GM19035 (cell line): ENCODE measurements at regions not wholly inside any gene's neighbourhood (a gene's known extent, or its start where the extent isn't known, plus 50 kb on each side); places are given as distances from the start of the nearest gene placed in this dataset.

Experiments
- ATAC-seq: cut with Tn5 transposase; IDR thresholded peaks from one replicate; pipeline ENCODE4 v1.9.1; 2021; ENCODE audit not compliant: unreplicated experiment

DNA sequence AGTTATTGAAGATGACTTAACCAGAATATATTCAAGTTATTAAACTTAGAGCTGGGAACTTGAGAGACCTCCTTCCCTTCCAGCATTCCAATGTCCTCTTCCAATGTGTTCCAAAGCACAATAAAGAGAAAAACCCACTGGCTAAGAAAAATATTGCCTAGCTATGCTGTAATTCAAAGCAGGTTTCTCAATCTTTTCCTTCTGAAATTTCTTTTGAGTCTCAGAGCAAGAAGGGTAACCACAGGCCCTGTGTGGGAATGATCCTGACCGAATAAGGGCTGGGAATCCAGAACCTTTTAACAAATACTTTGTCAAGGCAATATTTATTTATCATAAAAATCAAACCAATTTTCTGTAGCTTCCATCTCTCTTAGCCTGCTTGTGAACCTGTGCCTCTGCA is 150.7 kb upstream of the SFRP2 start:
- no peak for ATAC-seq

DNA sequence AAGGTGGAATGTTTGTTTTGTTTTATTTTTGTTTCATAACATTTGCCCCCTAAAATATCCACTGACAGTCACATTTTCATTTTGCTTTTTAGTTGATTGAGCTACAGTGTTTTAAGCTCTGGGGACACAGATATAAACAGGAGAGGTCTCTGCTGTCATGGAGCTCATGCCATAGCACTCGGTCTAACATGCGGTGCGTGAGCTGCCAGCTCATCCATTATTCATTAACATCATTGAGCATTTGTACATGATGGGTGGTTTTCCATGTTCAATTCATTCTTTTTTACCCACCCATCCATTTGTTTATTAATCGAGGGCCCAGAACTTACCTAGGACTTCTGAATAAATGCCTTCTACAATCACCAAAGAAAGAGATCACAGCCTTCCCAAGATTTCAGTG is 150.1 kb upstream of the SFRP2 start:
- no peak for ATAC-seq

GRCh38 chr4:153937289-153937688 is 148.4 kb upstream of the SFRP2 start:
- no peak for ATAC-seq

GRCh38 chr4:153936121-153936520 is 147.2 kb upstream of the SFRP2 start:
- ATAC-seq: no peak

DNA sequence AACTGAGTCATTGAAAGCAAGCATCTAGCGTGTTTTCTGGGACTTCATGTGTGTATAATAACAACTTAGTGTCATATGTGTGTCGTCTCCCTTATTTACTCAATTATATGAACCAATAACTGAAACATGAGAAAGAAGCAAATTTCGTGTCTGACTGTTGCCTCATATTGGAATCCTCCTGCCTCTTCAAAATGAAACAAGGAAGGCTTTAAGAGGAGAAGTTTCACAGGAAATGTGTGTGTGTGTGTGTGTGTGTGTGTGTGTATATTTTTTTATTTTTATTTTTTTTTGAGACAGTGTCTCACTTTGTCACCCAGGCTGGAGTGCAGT is 145.8 kb upstream of the SFRP2 start:
- no peak for ATAC-seq

- no peak for ATAC-seq
These were observed 145.2 kb upstream of the SFRP2 start for GRCh38 chr4:153933915-153934687.

DNA sequence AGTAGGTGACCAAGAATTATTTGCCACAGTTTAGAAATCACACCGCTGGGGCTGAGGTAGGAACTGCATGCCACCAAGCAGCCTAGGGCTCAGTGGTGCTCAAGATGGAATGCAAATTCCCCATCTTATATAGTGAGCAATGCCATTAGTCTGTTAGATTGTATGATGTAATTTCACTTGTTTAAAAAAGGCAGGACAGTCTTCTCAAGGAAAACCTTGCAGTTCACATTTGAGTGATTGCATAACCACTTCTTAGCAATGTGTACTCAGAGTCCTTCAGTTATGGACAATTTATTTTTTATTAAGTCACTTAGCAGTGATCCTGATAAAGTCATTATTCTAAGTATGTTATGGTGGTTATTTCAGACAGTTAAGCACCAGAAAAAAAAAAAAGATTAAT is 142.9 kb upstream of the SFRP2 start:
- ATAC-seq: no peak

GRCh38 chr4:153929675-153930074 is 140.8 kb upstream of the SFRP2 start:
- no peak for ATAC-seq

DNA sequence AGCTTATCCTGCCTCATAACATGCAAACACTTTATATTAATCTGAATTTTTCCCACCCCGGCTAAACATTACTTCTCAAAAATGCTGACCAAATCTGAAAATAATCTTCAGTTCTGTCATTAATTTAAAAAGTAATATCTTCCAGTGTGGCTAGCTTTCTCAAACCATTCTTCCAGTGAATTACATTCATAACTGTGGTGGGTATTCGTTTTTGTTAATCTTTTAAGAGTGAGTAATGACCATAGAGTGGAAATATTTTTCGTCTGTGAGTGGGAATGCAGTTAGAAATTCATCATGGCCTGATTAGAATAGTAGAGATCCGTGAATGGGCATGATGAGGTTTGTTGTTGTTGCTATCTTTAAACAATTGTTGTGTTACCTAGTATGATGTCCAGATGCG is 138.6 kb upstream of the SFRP2 start:
- ATAC-seq: no peak

GRCh38 chr4:153922148-153922547 is 133.3 kb upstream of the SFRP2 start:
- ATAC-seq: no peak

GRCh38 chr4:153919667-153920066 is 130.8 kb upstream of the SFRP2 start:
- no peak for ATAC-seq

DNA sequence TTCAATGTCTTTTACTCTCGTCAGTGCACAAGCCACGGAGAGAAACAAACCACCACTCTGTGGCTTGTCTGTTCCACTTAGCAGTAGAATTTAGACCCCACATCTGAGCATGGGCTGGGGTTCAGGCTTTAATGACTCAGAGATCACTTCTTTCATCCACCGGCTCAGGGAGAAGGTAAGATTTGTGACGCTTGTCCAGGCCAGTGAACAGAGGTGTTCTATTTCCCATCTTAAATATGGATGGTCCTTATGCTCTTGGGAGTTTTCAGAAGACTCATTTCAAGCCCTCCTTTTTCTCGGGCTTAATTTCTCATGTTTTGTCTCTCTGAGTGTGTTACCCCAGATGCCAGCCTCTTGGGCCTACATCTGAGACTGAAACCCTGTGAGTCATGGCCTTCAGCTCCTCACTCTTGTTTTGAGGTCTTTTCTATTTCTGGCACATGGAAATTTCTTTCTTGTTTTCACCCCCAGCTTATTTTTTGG is 127.4 kb upstream of the SFRP2 start:
- peak; percentile 97 for ATAC-seq

DNA sequence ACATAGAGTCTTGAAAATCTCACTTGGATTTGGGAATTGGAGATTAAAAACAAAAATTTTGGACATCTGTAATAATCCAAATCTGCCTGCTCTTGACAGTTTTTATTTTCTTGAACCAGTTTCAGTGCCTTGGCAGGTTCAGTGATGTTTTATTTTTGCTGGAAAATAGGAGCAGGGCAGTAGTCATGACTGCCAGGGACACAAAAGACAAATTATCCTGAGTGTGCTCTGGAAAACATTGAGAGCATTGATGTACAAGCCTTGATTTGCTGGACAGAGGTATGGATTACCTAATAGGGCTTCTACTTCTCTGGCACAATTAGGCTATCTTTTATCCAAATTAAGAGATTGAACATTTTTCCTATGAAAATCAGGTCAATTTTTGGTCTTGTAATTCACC is 123.4 kb upstream of the SFRP2 start:
- no peak for ATAC-seq

DNA sequence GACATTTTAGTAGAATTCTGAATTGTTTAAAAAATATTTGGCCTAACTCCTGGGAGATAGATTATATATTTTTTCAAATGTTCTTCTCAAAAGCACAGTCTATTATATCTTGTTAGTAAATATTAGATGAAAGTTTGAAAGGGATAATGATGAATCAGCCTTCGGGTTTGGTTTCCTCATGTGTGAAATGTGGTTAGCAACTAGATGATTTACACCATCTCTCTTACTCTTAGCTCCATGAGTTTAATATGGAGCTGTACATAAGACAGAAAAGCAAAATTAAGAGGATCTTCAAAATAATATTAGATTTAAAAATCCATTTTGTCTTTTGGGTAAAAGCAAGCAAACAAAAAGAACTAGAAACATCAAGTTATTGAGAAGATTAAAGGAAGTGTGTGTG is 120.8 kb upstream of the SFRP2 start:
- ATAC-seq: no peak

DNA sequence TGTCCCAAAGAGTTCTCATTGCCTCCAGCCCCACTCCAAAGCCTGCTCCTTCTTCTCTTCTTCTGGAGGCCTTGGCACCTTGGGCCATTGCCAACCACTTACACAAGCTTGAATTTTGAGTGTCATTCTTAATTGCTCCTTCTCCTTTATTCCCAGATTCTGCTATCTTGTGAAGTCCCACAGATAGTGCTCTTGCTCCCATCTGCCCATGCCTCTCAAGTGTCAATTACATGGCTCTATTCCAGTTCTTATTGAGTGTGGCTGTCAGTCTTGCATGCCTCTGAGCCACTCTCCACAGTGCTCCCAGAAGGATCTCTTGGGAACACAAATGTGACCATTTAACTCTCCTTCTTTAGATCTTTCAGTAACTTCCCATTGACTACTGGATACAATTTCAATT is 117.3 kb upstream of the SFRP2 start:
- no peak for ATAC-seq

DNA sequence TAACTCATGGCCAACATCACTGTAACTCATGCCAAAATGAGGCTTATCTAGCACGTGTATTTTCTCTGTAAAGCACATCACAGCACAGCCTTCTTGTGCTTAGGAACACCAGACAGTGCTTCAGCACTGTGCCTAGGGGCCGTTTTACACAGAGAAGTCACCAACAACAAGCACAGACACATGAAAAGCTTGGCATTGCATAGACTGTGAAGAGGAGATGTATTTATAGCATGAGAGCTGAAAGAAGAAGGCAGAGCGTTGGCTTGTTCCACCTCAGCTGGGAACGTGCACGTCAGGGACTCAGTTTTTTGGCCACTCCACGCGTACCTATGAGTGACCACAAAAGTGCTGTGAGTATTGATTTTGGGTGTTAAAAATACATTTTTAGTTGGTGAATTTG is 116.3 kb upstream of the SFRP2 start:
- no peak for ATAC-seq

DNA sequence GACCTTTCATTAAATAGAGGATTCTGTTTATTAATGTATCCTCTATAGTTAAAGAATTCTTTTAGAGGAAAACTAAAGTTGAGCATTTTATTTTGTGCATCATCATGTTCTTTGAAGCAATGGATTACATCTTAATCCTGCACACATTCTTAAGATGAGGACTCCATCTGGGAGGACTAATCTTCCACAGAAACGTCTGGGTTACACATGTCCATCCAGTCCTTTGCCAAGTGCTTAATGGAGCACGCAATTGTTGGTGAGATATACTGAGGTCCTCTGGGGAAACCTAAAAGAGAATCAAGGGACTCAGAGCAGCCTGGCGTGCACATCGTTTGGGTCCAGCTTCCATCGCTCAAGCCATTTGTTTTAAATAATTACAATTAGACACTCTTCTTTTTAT is 115.1 kb upstream of the SFRP2 start:
- no peak for ATAC-seq

DNA sequence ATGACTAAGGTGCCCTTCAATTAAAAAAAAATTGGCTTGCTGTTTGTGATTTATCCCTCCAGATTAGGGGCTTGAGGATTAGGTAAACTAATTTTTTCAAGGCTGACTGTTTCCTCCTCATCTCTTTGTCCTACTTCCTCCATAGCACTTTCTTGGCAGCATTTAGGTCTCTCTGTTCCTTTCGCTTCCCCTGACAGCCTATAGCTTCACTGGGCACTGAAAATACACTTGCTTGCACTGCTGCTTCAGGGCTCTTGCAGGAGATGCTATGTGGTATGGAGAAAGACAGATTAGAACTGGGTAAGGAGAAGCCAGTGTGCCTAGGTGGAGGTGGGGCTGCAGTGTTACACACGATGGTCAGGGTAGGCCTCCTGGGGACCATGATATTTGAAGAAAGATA is 112.3 kb upstream of the SFRP2 start:
- no peak for ATAC-seq

DNA sequence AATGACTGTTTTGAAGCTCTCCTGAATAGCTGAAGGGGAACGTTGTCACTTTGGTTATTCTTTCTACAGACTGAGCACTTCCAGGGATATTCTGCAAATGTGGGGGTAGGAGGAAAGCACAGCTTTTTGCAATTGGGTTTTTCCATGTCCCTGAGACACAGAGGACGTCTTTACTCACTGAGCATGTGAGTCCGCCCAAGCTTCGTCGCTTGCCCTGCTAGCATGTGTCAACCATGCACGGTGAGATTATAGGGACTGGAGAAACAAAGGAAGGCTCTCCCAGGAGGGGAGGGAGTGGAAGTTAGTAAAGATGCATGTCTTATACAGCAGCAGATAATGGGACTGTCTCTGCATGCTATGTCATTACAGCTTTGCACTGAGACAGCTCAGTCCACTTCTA is 111.5 kb upstream of the SFRP2 start:
- no peak for ATAC-seq

DNA sequence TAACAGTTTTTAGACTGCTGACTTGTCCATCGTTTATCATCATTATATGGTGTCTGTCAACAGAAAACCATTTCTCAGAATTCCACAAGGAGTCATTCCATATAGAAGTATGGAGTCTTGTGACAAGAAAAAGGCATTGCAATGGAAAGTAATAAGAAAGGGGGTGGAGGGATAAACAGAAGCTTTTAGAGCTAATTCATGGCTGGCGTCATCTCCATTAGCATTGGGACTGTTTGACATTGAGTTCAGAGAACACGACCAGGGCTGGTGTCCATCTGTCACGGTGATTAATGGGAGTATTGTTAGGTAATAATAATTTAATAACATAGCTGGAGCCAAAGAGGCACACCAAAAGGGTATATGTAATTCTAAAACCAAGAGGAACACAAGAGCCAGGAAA is 101.9 kb upstream of the SFRP2 start:
- no peak for ATAC-seq

- no peak for ATAC-seq
These were observed 98.3 kb upstream of the SFRP2 start for GRCh38 chr4:153887217-153887616.

GRCh38 chr4:153884325-153884724 is 95.4 kb upstream of the SFRP2 start:
- ATAC-seq: no peak

DNA sequence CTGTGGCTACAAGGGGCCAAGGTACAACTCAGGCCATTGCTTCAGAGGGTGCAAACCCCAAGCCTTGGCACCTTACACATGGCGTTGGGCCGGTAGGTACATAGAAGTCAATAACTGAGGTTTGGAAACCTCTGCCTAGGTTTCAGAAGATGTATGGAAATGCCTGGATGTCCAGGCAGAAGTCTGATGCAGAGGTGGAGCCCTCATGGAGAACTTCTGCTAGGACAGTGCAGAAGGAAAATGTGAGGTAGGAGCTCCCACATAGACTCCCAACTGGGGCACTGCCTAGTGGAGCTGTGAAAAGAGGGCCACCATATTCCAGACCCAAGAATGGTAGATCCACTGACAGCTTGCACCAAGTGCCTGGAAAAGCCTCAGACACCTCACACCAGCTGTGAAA is 92.1 kb upstream of the SFRP2 start:
- ATAC-seq: no peak
